Progenitor cell of endocrine pancreas (in vitro differentiated cells): ENCODE measurements at regions not wholly inside any gene's neighbourhood (a gene's known extent, or its start where the extent isn't known, plus 50 kb on each side); places are given as distances from the start of the nearest gene placed in this dataset.

Source experiments
- DNase-seq: peaks from one replicate; pipeline ENCODE4 v3.0.0; 2021; ENCODE audit warnings: low spot score; ENCODE audit not compliant: unreplicated experiment
- H3K27ac Mint-ChIP-seq: 2 replicates; pipeline ENCODE4 v1.8.0; 2021; ENCODE audit warnings: mild to moderate bottlenecking, moderate library complexity, mixed read lengths
- H3K27me3 Mint-ChIP-seq: 2 replicates; pipeline ENCODE4 v1.8.0; 2021; ENCODE audit warnings: mixed read lengths
- H3K36me3 Mint-ChIP-seq: 2 replicates; pipeline ENCODE4 v1.8.0; 2022; ENCODE audit warnings: mixed read lengths; ENCODE audit not compliant: insufficient read depth
- H3K4me1 Mint-ChIP-seq: 2 replicates; pipeline ENCODE4 v1.8.0; 2021; ENCODE audit warnings: low read depth, mixed read lengths
- H3K4me3 Mint-ChIP-seq: 2 replicates; pipeline ENCODE4 v1.8.0; 2021; ENCODE audit warnings: low read depth, mild to moderate bottlenecking, moderate library complexity, mixed read lengths
- H3K9me3 Mint-ChIP-seq: 2 replicates; pipeline ENCODE4 v1.8.0; 2021; ENCODE audit warnings: low read depth, mixed read lengths
- TF ChIP-seq, protein P1 (sequence below): fragments of 200-600 bp; sonication (generic); IDR thresholded peaks from one replicate; pipeline ENCODE4 v1.5.0; 2021; ENCODE audit warnings: antibody characterized with exemption, mild to moderate bottlenecking; ENCODE audit not compliant: unreplicated experiment

DNA sequence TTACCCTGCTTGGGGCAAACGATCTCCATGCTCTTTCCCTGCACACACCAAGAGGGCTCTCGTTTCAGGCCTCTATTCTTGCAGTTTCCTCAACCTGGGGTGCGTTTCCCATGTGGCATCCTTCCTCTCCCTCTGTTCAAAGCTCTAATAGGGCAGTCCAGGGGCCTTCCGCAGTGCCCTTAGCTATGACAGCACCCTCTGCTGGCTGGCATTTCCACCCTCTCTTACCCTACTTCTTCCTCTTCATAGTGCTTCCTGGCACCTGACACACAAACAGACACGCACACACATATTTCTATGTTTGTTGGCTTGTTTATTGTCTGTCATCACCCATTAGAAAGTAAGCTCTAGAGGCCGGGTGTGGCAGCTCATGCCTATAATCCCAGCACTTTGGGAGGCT lies 294.0 kb downstream of the CLIC5 start:
- Mint-ChIP-seq H3K36me3 (no peaks in the 10 kb centered on the region), H3K4me1 (no peaks in the 10 kb centered on the region), H3K27ac (no peak overlapping the region), H3K27me3 (peaks cover 16% of the 10 kb centered on the region), H3K4me3 (no peak overlapping the region), H3K9me3 (no peaks in the 10 kb centered on the region)
- no peak for DNase-seq
- TF ChIP-seq, protein P1, sequence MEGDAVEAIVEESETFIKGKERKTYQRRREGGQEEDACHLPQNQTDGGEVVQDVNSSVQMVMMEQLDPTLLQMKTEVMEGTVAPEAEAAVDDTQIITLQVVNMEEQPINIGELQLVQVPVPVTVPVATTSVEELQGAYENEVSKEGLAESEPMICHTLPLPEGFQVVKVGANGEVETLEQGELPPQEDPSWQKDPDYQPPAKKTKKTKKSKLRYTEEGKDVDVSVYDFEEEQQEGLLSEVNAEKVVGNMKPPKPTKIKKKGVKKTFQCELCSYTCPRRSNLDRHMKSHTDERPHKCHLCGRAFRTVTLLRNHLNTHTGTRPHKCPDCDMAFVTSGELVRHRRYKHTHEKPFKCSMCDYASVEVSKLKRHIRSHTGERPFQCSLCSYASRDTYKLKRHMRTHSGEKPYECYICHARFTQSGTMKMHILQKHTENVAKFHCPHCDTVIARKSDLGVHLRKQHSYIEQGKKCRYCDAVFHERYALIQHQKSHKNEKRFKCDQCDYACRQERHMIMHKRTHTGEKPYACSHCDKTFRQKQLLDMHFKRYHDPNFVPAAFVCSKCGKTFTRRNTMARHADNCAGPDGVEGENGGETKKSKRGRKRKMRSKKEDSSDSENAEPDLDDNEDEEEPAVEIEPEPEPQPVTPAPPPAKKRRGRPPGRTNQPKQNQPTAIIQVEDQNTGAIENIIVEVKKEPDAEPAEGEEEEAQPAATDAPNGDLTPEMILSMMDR, result no peak

DNA sequence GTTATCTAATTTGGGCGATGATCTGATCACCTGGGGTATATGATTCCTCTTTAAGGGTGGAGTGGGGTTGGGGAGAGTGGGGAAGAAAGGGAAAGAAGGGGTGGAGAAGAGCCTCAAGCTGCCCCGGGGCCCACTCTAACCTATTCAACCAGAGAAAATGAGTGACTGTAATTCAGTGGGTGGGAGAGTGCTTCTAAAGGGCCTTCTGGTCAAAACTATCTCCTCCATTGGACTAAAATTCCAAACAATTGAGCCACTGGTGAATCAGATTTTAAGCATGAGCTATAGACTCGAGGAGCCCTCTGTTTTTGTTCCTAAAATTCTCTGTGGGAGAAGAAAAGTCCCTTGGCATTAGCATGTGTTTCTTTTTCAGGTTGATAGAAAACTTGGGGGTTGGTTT lies 296.8 kb downstream of the CLIC5 start:
- no peak for DNase-seq
- Mint-ChIP-seq H3K27ac (no peak overlapping the region), H3K4me3 (no peak overlapping the region), H3K9me3 (no peaks in the 10 kb centered on the region), H3K4me1 (peaks cover 10% of the 10 kb centered on the region), H3K36me3 (no peaks in the 10 kb centered on the region), H3K27me3 (peaks cover 8% of the 10 kb centered on the region)
- TF ChIP-seq, protein P1, result no peak

DNA sequence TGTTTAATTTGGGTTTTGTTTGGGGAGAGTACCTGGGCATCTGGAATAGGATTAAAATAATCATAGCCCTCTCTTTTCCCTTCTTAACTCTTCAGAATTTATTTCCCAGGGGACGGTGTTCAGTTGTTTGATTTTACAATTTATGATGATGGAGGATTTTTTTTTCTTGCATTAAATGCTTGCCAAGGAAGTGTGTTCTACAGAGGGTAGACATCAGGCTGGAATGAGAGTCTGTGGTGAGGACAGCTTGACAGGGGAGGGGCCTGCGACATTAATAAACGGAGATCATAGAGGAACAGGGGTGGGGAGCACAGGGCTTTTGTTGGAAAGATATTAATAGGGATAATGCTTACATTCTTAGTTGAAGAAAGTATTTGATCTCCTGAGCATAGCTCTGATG lies 297.5 kb downstream of the CLIC5 start:
- Mint-ChIP-seq H3K4me3 (no peak overlapping the region), H3K9me3 (no peaks in the 10 kb centered on the region), H3K4me1 (peaks cover 10% of the 10 kb centered on the region), H3K27me3 (peaks cover 8% of the 10 kb centered on the region), H3K27ac (no peak overlapping the region), H3K36me3 (no peaks in the 10 kb centered on the region)
- no peak for DNase-seq
- TF ChIP-seq, protein P1, result no peak

DNA sequence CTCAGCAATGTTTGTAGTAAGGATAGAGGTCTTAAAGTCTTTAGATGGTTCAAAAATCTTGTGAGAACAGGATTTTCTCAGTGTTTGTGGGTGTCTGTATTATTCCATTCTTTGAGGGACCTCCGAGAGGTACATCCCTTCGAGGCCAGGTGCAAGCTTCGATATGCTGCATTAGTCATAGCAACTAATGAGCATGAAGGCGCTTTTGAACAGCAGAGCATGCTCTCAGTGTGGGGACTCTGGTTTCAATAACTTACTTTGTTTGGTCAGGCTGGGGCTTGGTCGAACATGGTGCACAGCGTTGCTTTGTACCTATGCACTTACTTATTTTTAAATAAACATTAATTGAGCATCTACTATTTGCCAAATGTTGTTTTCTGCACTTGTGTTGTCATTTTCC lies 297.9 kb downstream of the CLIC5 start:
- Mint-ChIP-seq H3K4me1 (peaks cover 10% of the 10 kb centered on the region), H3K9me3 (no peaks in the 10 kb centered on the region), H3K36me3 (no peaks in the 10 kb centered on the region), H3K27ac (no peak overlapping the region), H3K27me3 (peaks cover 8% of the 10 kb centered on the region), H3K4me3 (no peak overlapping the region)
- no peak for DNase-seq
- TF ChIP-seq, protein P1, result no peak

DNA sequence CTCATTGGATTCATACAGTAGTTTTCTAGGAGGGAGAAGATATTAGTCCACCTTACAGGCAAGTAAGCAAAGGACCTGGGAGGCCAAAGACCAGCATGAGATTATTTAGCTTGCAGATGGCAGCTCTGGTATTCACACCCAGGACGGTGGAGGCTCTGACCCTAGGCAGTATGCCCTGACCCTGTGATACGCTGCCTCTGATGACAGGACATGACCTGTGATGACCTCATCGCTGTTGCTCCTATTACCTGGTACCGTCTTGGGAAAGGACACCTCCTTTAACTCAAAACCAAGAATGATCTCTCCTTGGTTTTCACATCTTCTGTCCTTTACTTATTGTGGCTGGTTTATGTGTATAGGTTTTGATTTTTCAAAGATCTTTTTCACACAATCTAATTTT lies 298.6 kb downstream of the CLIC5 start:
- no peaks in the 10 kb centered on the region for H3K9me3 Mint-ChIP-seq
- no peak for DNase-seq
- H3K27ac Mint-ChIP-seq, result no peak overlapping the region
- H3K36me3 Mint-ChIP-seq, result no peaks in the 10 kb centered on the region
- no peak overlapping the region for H3K4me3 Mint-ChIP-seq
- peaks cover 11% of the 10 kb centered on the region for H3K27me3 Mint-ChIP-seq
- TF ChIP-seq, protein P1, result no peak
- peaks cover 10% of the 10 kb centered on the region for H3K4me1 Mint-ChIP-seq

DNA sequence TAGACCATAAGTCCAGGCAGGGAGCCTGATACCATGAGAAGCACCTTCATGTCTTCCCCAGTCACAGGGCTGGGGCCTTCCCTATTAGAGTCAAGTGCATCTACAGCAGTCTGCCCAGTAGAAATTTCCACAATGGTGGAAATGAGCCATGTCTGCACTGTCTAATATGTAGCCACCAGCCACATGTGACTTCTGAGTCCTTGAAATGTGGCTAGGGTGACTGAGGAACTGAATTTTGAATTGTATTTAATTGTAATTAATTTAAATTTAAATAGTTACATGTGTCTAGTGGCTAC lies 300.2 kb downstream of the CLIC5 start:
- TF ChIP-seq, protein P1, result no peak
- Mint-ChIP-seq H3K9me3 (no peaks in the 10 kb centered on the region), H3K27me3 (peaks cover 9% of the 10 kb centered on the region), H3K4me3 (no peak overlapping the region), H3K36me3 (no peaks in the 10 kb centered on the region), H3K4me1 (peaks cover 10% of the 10 kb centered on the region), H3K27ac (no peak overlapping the region)
- no peak for DNase-seq
